IMR-90 (cell line): ENCODE measurements at regions not wholly inside any gene's neighbourhood (a gene's known extent, or its start where the extent isn't known, plus 50 kb on each side); places are given as distances from the start of the nearest gene placed in this dataset.

Experiments used
- BHLHE40 ChIP-seq: fragments of 150-350 bp; IDR thresholded peaks from 2 replicates; pipeline ENCODE4 v1.6.1; 2016; ENCODE audit warnings: mild to moderate bottlenecking, low read depth, low read length
- CTCF ChIP-seq: conservative IDR thresholded peaks from 2 replicates; pipeline ENCODE4 v1.5.1; 2012; ENCODE audit warnings: mild to moderate bottlenecking, low read depth, low read length, improper control_type of control experiment
- POLR2A ChIP-seq: IDR thresholded peaks from 2 replicates; pipeline ENCODE4 v1.6.1; 2012; ENCODE audit warnings: mild to moderate bottlenecking, low read depth, low read length
- RAD21 ChIP-seq: IDR thresholded peaks from 2 replicates; pipeline ENCODE4 v1.6.1; 2012; ENCODE audit warnings: low read length, improper control_type of control experiment
- SMC3 ChIP-seq: fragments of 150-350 bp; IDR thresholded peaks from 2 replicates; pipeline ENCODE4 v1.6.1; 2016; ENCODE audit warnings: low read depth, mild to moderate bottlenecking, antibody characterized with exemption, low read length, moderate library complexity
- USF2 ChIP-seq: fragments of 150-350 bp; IDR thresholded peaks from 2 replicates; pipeline ENCODE4 v1.6.1; 2017; ENCODE audit warnings: mild to moderate bottlenecking, antibody characterized with exemption, low read length, low read depth

GRCh38 chr5:126366199-126366560, 57.0 kb upstream of the GRAMD2B start:
- TF ChIP-seq RAD21 (no peak), CTCF (no peak), POLR2A (no peak), USF2 (no peak), BHLHE40 (no peak), SMC3 (no peak)
